Skin of body (tissue), 1 donor: ENCODE measurements at regions not wholly inside any gene's neighbourhood (a gene's known extent, or its start where the extent isn't known, plus 50 kb on each side); places are given as distances from the start of the nearest gene placed in this dataset.

Experiments
- DNase-seq: peaks from one replicate; lab custom pipeline; 2025; lab: John Stamatoyannopoulos, UW

DNA sequence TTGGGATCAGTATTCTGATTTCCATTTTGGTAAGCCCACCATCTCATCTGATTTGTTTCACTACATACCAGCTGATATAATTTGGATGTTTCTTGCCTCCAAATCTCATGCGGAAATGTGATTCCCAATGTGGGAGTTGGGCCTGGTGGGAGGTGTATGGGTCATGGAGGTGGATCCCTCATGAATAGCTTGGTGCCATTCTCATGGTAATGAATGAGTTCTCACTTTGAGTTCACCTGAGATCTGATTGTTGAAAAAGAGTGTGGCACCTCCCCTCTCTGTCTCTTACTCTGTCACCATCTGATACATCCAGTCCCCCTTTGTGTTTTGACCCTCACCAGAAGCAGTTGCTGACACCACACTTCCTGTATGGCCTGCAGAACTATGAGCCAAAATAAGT is 347.3 kb downstream of the ARL4A start:
- no peak for DNase-seq

GRCh38 chr7:13035233-13035632 is 347.8 kb downstream of the ARL4A start:
- no peak for DNase-seq

GRCh38 chr7:13036256-13036780 is 348.9 kb downstream of the ARL4A start:
- DNase-seq = no peak

GRCh38 chr7:13037216-13037615 is 349.8 kb downstream of the ARL4A start:
- DNase-seq = no peak

DNA sequence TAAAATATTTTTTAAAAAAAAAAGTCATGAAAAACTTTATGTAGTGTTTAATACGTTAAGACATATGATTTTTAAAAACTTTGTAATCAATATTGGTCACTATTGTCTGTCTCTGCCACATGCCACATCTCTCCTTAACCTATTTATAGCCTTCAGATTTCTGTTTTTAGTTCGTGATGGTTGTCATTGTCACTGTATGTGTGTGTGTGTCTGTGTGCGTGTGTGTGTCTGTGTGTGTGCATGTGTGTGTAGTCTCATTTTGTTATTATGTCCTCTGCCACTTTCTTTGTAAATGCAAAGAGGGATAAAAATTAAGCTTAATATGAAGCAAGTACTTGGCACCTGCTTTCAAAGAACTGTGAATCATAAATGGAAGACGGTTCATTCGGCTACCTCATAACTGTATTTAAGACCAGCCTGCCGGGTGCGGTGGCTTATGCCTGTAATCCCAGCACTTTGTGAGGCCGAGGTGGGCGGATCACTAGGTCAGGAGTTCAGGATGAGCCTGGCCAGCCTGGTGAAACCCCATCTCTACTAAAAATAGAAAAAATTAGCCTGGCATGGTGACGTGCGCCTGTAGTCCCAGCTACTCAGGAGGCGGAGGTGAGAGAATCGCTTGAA is 354.0 kb downstream of the ARL4A start:
- DNase-seq = no peak

DNA sequence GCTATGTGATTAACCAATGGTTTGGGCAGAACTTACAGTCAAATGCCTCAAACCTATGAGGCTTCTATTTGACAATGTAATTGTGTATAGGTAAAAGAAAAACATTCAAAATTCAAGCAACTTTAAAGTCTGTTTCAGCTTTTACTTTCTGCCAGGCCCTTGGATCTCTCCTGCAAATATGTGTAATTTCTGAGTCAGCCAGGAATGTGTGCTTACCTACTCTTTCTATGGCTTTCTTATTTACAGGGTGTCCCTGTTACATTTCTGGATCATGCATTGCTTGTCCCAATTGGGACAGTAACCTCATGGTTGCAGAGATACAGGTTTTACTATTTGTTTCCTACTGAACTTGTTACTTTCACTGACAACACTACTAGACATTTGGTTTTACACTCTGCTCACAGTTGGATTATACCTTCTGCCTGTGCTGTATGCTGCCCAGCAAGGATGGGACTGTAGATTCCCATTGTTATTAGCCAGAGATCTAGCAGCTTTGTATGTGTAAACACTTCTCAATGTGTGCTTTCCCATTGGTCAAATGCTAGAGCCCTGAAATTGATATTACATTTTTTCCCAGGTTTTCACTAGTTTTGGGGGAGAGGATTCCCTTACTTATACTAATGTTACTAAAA is 355.3 kb downstream of the ARL4A start:
- DNase-seq = no peak

DNA sequence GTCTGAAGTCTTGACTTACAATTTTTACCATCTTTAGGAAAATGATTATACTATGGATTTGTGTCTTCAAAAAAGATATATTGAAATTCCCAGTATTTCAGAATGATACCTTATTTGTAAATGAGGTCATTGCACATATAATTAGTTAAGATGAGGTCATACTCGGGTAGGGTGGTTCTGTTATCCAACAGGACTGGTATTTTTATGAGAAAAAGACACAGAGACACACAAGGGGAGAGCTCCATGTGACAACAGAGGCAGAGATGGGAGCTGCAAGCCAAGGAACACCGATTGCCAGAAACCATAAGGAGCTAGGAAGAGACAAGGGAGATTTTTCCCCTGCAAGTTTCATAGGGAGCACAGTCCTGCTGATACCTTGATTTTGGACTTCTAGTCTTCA is 356.9 kb downstream of the ARL4A start:
- no peak for DNase-seq

GRCh38 chr7:13047061-13047460 is 359.6 kb downstream of the ARL4A start:
- DNase-seq = no peak

GRCh38 chr7:13049946-13050345 is 362.5 kb downstream of the ARL4A start:
- DNase-seq = no peak

- DNase-seq = no peak
These were observed 363.3 kb downstream of the ARL4A start for GRCh38 chr7:13050703-13051102.

DNA sequence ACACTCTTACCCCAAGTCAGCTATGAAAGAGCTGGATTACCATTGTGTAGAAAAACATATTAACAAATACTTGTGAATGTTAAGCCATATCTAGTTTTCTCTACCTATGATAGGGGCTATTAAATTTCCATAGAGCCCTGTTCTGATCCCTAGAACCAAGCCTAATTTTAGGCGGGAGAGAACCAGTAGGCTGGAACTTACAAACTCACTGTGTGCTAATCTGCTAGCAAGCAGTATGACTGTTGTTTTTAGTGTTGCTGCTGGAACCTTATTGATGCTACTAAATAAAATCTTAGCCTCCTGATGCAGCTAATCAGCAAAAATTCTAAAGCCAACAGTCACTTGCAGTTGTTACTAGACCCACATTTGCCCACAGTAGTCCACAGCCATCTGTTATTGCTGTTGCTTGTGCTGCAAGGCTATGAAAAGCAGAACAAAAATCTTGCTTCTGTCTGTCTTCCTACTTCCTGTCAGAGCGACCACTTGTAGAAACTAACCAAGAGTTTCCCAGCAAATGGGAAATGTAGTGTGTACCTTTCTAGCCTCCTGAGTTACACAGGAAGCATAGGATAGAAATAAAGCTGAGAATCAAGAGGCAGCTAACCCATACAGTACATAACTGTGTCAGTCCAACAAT is 368.4 kb downstream of the ARL4A start:
- DNase-seq = no peak

DNA sequence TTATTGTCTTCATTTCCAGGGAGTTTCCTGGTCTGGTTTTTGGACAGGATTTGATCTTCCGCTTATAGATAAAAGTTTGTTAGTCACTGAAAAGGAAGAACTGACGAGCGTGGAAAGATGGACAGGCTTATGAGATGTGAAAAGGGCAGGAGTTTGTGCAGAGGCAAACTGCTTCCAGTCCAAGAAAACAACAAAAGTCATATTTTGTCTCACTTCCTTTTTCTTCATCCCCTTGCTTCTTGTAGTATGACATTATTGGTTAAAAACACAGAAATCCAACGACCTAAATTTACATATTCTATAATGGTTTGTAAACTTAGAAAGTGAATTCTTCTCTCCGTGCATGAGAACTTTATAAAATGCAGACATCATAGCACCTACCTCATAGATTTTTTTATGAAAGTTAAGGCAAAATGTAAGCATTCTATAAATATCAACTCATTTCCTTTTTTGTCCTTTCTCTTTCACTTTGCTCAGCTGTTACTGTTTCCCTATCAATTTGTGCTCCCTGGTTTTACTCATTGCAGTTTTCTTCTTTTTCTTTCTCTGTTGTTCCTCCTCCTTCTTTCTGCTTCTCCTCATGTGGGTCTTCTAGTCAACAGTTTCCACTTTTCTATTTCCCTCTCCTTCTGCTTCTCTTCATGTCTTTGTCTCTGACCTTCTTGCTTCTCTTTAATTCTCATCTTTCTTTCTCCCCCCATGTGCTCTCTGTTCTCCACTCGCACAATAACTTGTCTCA is 370.2 kb downstream of the ARL4A start:
- no peak for DNase-seq

- DNase-seq = no peak
These were observed 372.7 kb downstream of the ARL4A start for GRCh38 chr7:13060173-13060572.

- no peak for DNase-seq
These were observed 373.7 kb downstream of the ARL4A start for GRCh38 chr7:13061115-13061514.

- no peak for DNase-seq
These were observed 375.2 kb downstream of the ARL4A start for GRCh38 chr7:13062631-13063030.

DNA sequence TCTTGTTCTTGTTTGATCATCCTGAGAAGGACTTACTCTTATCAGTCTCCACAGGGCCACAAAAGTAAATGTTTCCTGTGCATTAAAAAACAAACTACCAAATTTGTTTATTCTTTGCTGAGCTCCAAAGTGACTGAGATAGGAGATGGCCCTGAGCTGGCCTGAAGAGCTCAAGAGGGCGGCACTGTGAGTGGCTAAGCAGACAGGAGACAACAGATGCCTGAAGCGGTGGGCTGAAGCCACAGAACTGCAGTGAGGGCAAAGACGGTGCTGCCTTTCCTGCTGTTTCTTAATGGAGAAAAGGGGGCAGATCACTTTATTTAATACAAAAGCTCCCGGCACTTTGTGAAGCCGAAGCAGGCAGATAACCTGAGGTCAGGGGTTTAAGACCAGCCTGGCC is 379.6 kb downstream of the ARL4A start:
- DNase-seq = no peak

DNA sequence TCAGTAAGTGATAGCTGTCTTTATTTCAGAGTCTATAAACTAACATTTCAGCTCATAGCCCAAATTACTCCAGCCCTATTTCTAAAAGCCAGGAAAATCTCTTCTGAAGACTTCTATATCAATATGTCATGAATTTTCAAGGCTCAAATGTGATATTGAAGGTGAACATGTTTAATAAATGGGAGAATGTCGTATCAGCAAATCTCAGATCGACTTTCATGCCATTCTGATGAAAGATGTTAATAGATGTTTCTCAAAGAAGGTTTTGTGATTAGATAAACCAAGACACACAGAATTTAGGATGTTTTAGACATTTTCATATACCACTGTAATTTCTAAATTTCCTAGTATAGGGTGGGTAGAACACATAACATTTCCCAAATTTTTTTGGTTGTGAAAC is 380.6 kb downstream of the ARL4A start:
- no peak for DNase-seq

- DNase-seq = no peak
These were observed 382.4 kb downstream of the ARL4A start for GRCh38 chr7:13069841-13070240.

DNA sequence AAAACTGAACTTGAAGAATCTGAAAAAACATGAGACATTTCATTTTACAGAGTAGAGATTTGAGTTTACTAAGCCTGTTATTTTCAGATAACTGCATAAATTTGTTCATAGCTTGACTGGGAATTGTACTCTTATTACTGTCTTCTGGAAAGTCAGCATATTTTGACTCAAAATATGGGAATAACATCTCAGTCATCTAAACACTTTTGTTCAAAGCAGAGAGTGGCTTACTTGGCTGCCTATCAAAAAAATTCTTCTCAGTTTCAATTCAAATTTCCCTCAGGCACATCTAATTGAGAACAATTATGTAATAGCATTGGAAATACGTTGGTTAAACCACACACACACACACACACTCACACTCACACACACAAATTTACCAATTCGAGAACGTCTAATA is 384.6 kb downstream of the ARL4A start:
- no peak for DNase-seq

DNA sequence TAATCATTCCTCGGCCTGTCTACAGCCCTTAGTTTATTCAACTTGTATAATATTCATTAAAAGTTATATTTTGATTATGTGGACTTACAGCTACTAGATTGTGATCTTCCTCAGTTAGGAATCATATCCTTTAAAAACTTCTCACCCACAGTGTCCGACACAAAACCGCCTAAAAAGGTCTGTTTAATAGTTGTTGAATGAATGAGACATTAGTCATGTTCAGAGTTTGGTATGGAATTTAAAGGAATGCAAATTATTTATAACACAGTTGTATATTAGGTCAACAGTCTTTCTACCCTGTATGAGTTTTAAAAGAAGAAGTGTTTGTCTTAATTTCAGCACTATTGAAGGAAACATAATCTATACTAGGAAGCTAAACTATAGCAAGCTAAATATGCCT is 390.0 kb downstream of the ARL4A start:
- DNase-seq = no peak

DNA sequence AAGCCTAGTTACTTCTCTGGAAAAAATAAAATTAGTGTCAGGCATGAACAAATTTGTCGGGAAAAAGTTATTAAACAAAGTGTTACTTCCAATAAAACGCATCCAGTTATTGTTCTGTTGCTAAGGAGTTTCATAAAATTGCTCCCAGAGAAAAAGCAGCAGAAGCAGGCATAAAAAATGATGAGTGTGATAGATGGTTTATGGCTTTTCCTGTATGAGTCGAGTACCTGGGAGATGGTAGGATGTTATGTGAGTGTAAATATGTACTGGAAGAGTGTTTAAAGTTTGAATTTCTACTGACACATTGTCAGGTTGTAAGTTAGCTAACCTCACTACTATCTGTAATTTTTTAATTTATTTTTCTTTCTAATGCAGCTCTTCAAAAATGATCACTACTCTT is 390.7 kb downstream of the ARL4A start:
- DNase-seq = no peak

- no peak for DNase-seq
These were observed 403.5 kb downstream of the ARL4A start for GRCh38 chr7:13090959-13091358.
